Activated CD4-positive, CD25-positive, alpha-beta regulatory T cell (primary cell): ENCODE measurements at regions not wholly inside any gene's neighbourhood (a gene's known extent, or its start where the extent isn't known, plus 50 kb on each side); places are given as distances from the start of the nearest gene placed in this dataset.
"Not testable (repeated sequence)": the region's sequence is repeated elsewhere in the genome, so short reads cannot be mapped to it uniquely, and the experiment has no call there.

Experiments used
- DNase-seq, 4 experiments: peaks; one replicate each; lab custom pipeline; 2025; lab: John Stamatoyannopoulos, UW

DNA sequence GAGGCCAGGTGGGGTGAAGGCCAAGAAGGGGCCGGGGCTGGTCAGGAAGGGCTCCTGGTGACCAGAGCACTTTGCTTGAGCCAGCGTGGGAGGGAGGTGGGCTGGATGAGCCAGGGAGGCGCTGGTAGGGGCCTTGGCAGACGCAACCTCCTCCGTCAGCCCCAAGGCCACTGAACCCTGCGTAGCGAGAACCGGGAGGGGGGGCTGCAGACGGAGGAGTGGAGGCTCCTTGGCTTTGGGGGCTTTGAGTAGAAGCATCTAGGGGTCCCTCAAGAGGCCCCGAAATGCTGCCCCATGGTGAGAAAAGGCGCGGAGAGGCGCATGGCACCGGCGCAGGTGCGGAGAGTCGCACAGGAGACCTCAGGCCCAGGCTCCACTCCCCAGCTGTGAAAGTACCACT is 1888.0 kb upstream of the CDH9 start:
- DNase-seq: no peak

DNA sequence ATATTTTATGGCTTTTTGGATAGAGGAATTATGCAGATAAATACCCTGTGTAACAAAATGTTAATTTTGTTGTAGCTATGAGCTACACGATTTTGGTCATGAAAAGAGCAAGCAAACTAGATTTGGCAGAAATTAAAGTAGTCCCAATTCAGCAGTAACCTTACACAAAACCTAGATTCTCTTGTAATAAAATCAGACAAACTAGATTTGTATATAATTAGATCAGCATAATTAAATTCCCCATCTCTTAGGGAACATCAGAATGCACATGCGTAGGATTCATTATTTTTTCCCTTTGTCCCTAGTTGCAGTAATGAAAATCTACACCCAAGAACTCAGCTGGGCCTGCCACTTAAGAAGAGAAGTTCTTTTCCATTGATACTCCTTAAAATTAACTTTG is 1879.2 kb upstream of the CDH9 start:
- DNase-seq: no peak

DNA sequence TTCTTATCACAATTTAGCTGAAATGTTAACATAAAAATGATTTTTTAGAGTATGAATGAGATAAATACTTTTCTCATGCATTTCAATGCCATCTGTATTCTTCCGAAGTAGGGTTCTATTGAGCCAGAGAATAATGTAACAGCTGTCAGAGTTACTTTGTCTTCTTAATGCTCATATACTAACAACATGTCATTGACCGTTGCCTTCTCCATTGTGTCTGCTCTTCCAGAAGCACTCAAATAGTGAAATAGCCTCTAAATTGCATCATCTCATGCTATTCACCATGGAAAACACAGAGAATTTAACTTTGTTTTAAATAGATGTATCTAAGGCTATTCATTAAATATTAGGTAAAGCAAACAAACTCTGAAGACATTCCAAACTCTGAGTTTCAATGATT is 1875.9 kb upstream of the CDH9 start:
- no peak for DNase-seq

GRCh38 chr5:28903643-28904042 is 1865.3 kb upstream of the CDH9 start:
- DNase-seq: no peak

DNA sequence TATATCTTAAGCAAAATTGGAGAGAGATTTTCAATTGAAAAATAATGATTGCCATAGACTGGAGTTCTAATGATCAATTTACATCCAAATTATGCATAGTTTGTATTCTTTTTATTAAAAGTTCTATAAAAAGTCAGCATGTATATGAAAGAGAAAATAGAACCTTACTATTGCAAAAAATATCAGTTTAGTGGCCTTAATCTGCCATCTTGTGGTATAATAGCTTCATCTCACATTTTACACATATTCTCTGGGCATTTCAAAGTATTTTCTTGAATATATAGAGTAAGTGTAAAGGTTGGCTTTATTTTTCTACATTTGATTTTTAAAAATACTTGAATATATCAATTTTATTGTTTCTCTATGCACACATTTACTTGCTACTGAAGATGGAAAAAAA is 1858.6 kb upstream of the CDH9 start:
- no peak for DNase-seq

- DNase-seq: no peak
Observed at GRCh38 chr5:28880936-28881335, 1842.5 kb upstream of the CDH9 start.

DNA sequence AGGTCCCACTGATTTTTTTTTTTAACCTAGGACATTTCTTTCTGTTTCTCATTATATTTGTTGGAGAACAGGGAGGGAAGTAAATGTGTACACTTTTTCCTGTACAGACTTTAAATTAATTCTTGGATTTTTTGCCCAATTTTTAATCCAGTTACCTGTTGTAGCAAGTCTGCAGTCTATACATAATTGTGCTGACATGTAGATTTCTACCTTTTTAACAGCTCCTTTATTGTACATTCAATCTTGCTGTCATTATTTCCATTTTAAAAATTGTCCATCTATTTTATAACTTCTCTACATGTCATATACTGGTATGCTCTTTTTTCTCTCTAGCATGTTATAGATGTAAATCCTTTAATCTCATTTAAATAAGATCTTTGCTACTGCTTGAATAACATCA is 1838.7 kb upstream of the CDH9 start:
- no peak for DNase-seq

GRCh38 chr5:28864006-28864405 is 1825.6 kb upstream of the CDH9 start:
- DNase-seq: no peak

DNA sequence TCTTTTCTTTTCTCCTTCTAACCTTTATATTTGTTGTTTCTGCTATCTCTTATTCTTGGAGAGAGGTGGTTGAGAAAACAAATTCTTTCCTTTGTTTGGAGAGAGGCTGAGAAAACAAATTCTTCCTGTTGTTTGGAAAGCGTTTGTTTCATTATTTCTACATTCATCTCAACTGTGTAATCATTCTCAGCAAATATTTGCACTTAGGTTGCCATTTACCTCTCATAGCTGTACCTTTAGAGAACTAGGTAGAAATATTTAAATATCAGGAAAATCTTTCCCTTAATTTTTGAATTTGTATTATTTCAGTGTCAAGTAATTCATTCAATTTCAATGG is 1824.4 kb upstream of the CDH9 start:
- no peak for DNase-seq

DNA sequence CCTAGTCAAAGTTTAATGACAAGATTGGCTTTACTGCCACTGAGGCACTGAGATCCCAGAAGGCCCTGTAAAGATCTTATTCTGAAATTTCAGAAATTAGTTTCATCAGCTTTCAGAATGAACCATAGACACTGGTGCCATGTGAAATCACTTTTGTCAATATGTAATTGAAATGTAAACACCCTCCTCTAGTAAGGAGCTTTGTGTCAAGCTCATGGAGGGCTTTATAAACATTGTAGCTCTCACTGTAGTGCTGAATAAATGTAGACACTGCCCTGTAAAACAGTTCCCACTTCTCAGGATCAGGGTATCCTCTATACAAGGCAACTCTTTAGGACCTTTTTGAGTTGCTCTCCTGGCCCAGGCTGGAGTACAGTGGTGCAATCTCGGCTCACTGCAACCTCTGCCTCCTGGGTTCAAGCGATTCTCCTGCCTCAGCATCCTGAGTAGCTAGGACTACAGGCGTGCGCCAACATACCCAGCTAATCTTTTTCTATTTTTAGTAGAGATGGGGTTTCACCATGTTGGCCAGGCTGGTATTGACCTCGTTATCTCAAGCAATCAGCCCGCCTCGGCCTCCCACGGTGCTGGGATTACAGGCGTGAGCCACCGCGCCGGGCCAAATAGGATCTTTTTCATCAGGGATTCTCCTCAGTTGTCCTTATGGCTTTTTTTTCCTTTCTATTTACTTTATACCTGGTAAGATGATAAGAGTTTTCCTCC is 1823.9 kb upstream of the CDH9 start:
- no peak for DNase-seq

DNA sequence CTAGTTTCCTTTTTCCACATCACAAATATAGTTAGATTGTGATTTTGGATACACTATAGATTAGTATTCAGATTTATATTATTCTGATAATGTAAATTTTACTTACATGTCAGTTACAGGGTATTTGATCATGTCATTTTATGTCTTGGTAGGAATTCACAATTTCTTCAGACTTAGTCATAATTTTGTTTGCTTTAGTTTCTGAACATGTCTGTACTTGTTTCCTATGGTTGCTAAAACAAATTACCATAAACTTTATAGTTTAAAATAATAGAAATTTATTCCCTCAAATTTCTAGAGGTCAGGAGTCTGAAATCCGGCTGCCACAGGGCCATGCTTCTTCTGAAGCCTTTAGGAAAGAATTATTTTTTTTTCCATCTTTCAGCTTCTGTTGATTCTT is 1817.2 kb upstream of the CDH9 start:
- DNase-seq: no peak

DNA sequence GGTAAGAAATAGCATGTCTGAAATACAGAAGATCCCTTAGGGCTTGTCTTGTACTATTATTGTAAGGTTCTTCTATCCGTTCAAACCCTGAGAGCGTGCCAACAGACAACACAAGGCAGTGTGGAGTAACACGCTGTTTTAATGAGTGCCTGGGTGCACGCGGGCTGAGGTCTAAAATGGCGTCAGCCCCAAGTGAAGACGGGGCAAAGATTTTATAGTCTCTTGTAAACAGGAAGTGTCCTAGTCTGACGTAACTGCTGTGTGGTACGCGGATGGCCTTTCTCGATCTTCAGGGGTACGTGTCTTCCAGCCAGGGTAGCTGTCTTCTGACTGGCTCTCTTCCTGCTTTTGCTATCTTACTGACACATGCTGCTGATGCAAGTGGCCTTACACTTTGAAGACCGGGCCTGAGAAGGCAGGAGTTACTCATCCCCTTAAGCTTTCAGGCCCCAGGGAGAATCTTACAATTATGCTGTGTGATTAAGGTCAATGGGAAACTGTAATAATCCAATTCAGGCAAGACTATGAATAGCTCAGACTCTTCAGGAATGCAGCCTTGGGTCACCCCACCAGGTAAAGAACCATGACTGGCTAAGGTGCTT is 1812.0 kb upstream of the CDH9 start:
- DNase-seq: no peak

GRCh38 chr5:28831042-28831441 is 1792.7 kb upstream of the CDH9 start:
- no peak for DNase-seq

GRCh38 chr5:28823231-28823630 is 1784.8 kb upstream of the CDH9 start:
- DNase-seq: no peak

DNA sequence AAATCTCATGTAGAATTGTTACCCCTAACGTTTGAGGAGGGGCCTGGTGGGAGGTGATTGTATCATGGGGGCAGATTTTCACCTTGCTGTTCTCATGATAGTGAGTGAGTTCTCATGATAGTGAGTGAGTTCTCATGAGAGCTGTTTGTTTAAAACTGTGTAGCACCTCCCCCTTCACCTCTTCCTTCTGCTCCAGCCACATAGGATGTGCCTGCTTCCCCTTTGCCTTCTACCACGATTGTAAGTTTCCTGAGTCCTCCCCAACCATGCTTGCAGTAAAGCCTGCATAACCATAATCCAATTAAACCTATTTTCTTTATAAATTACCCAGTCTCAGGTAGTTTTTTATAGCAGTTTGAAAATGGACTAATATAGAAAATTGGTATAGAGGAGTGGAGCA is 1783.7 kb upstream of the CDH9 start:
- no peak for DNase-seq

DNA sequence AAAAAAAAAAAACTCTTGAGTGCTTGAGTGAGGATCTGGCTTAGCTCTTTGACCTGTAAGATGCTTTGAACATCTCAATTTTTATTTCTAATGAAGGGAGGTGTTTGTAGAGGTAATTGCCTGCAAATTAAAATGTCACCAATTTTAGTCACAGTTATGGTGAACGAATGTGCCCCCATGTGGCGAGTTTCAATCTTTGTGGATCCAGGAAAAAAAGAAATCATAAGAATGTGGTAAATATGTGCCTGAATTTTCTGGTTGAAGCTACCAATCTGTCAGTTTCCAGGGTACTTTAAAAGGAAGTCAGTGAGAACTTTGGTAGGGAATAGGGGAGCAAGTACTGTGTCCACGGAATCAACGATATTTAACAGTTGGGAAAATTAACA is 1772.4 kb upstream of the CDH9 start:
- DNase-seq: no peak

GRCh38 chr5:28809811-28810750 is 1771.7 kb upstream of the CDH9 start:
- no peak for DNase-seq

- DNase-seq: no peak
Observed at GRCh38 chr5:28808967-28809810, 1770.8 kb upstream of the CDH9 start.

DNA sequence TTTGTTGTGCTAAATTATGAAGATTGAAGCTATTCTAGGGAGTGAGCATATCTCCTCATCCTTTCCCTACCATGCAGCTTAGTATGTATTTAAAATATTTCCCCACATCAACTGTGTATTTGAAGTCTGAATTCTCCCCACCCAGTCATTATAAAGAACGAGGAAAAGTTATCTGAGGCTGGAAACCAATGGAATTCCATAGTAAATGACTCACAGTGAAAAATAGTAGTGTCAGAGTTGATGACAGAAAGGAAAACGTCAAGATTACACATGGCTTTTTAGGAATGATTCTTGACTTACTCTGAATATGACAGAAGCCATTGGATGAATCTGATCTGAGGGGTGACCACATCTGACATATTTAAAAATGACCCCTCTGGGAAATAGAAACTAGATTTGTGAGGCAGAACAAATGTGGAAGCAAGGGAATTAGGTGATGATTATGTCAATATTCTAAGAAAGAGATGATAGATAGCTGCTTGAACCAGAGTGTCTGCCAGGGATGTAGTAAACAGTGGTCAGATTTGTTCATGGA is 1768.9 kb upstream of the CDH9 start:
- no peak for DNase-seq

DNA sequence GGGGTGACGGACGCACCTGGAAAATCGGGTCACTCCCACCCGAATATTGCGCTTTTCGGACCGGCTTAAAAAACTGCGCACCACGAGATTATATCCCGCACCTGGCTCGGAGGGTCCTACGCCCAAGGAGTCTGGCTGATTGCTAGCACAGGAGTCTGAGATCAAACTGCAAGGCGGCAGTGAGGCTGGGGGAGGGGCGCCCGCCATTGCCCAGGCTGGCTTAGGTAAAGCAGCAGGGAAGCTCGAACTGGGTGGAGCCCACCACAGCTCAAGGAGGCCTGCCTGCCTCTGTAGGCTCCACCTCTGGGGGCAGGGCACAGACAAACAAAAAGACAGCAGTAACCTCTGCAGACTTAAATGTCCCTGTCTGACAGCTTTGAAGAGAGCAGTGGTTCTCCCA is 1760.6 kb upstream of the CDH9 start:
- DNase-seq: not testable (repeated sequence)

DNA sequence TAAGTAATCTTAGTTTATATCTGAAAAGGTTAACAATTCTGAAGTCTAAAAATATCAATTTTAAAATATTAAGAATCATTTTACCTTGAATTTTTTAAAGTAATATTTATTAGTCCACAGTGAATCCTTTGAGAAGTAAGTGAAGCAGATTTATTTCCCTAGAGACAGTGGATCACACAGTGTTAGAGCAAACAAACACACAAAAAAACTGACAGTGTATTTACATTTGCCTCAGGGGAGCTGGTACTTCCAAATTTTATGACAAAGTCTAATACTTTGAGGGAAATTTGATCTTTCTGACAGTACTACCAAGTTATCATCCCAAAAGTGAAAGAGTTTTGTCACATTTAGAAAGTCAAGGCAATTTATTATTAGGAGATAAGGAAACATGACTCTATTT is 1750.6 kb upstream of the CDH9 start:
- DNase-seq: no peak

GRCh38 chr5:28780083-28780692 is 1741.8 kb upstream of the CDH9 start:
- DNase-seq: no peak
